ENCODE measurements at regions not wholly inside any gene's neighbourhood (a gene's known extent, or its start where the extent isn't known, plus 50 kb on each side); places are given as distances from the start of the nearest gene placed in this dataset.

DNA sequence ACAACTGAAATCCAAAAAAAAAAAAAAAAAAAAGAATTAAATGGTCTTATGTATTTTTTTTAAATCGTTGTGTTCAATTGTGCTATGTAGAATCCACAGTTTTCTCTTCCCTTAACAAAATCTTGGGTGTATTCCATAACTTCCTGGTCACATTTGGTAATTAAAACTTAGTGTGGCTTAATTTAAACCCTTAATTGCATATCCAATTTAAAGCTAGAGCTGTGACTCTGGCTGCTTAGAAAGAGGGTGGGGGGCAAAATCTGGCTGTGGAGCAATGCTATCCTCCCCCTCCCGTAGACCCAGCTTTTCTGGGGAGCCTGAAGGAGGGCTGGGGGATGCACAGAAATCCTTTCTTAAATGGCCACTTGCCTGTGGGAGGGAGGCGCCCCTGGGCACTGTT lies 695.1 kb downstream of the INHBA start:
- H4K20me1 ChIP-seq (ENCODE audit: insufficient read depth, low read length), result no peaks in the 10 kb centered on the region
- no peaks in the 10 kb centered on the region for H3K36me3 ChIP-seq (replicated peaks; ENCODE audit: low read depth, low read length)
- TF ChIP-seq, protein P1, sequence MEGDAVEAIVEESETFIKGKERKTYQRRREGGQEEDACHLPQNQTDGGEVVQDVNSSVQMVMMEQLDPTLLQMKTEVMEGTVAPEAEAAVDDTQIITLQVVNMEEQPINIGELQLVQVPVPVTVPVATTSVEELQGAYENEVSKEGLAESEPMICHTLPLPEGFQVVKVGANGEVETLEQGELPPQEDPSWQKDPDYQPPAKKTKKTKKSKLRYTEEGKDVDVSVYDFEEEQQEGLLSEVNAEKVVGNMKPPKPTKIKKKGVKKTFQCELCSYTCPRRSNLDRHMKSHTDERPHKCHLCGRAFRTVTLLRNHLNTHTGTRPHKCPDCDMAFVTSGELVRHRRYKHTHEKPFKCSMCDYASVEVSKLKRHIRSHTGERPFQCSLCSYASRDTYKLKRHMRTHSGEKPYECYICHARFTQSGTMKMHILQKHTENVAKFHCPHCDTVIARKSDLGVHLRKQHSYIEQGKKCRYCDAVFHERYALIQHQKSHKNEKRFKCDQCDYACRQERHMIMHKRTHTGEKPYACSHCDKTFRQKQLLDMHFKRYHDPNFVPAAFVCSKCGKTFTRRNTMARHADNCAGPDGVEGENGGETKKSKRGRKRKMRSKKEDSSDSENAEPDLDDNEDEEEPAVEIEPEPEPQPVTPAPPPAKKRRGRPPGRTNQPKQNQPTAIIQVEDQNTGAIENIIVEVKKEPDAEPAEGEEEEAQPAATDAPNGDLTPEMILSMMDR (IDR thresholded peaks at IDR 0.05; ENCODE audit: low read depth, low read length), result no peak
- TF ChIP-seq EZH2phosphoT487 (IDR thresholded peaks at IDR 0.05; ENCODE audit: low read depth), result no peak
- H3K4me3 ChIP-seq (ENCODE audit: low read length), result no peak overlapping the region
- H3K79me2 ChIP-seq (ENCODE audit: low read length), result no peaks in the 10 kb centered on the region
- no peak overlapping the region for H2AFZ ChIP-seq (ENCODE audit: low read depth, low read length)
- peaks cover 23% of the 10 kb centered on the region for H3K4me1 ChIP-seq (ENCODE audit: low read length)
- no peaks in the 10 kb centered on the region for H3K9me3 ChIP-seq (ENCODE audit: insufficient read depth, low read length)
- H3K27me3 ChIP-seq (ENCODE audit: low read depth, low read length), result no peaks in the 10 kb centered on the region
- H3K4me2 ChIP-seq (ENCODE audit: low read length), result no peak overlapping the region
- no peak overlapping the region for H3K9ac ChIP-seq (ENCODE audit: low read length)
- no peak overlapping the region for H3K27ac ChIP-seq (ENCODE audit: low read length)

DNA sequence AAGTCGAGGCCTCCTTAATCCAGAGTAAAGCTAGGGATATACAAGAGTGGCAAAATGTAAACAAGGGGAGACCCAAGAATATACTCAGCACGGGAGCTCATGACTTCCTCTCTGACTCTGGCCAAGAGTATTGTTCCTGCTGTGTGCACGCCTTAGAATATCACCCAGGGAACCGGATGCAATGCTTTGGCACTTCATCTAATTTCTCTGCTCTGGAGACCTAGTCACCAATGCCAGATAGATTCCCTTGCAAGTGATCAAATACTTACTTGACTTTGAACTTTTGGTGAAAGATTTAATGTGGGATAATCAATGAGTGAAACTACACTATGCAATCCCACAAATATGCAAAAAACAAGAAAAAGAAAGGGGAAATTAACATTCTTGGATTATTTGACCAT lies 695.5 kb downstream of the INHBA start:
- no peak overlapping the region for H3K9ac ChIP-seq (ENCODE audit: low read length)
- peaks cover 19% of the 10 kb centered on the region for H3K4me1 ChIP-seq (ENCODE audit: low read length)
- H3K4me2 ChIP-seq (ENCODE audit: low read length), result no peak overlapping the region
- no peaks in the 10 kb centered on the region for H4K20me1 ChIP-seq (ENCODE audit: insufficient read depth, low read length)
- no peak for TF ChIP-seq EZH2phosphoT487 (IDR thresholded peaks at IDR 0.05; ENCODE audit: low read depth)
- TF ChIP-seq, protein P1 (IDR thresholded peaks at IDR 0.05; ENCODE audit: low read depth, low read length), result no peak
- no peaks in the 10 kb centered on the region for H3K9me3 ChIP-seq (ENCODE audit: insufficient read depth, low read length)
- no peaks in the 10 kb centered on the region for H3K36me3 ChIP-seq (replicated peaks; ENCODE audit: low read depth, low read length)
- no peaks in the 10 kb centered on the region for H3K27me3 ChIP-seq (ENCODE audit: low read depth, low read length)
- H3K27ac ChIP-seq (ENCODE audit: low read length), result no peak overlapping the region
- no peaks in the 10 kb centered on the region for H3K79me2 ChIP-seq (ENCODE audit: low read length)
- no peak overlapping the region for H3K4me3 ChIP-seq (ENCODE audit: low read length)
- H2AFZ ChIP-seq (ENCODE audit: low read depth, low read length), result no peak overlapping the region

DNA sequence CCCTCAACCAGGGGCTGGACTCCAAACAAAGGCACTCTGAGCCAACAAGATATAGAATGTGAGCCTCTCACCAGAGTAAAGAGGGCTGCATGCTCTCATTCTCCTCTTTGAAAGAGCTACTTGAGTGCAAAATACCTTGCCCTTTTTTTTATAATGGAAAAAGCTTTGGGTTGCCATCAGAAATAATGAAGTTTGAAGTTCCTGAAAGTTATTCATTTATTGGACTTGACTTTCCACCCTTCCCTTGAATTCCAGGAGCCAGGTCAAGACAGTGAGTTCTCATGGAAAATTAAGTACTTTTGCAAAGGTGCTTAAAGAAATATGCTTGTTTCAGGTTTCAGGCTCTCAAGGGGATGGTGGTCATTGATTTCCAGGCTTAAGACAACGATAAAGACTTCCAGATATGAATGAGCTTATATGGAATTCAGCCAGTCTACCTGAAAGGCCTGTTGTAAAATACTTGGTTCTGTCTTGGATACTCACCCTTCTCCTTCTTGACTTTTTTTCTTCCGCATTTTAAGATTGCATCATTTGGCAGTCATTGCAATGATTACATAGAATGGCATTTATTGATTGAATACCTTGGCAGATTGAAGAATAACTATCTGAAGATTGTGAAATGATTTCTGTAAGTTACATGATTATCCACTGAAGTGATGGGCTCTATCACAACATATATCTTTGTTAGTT lies 696.4 kb downstream of the INHBA start:
- H3K4me2 ChIP-seq (ENCODE audit: low read length), result no peak overlapping the region
- no peaks in the 10 kb centered on the region for H3K27me3 ChIP-seq (ENCODE audit: low read depth, low read length)
- TF ChIP-seq, protein P1 (IDR thresholded peaks at IDR 0.05; ENCODE audit: low read depth, low read length), result no peak
- no peak for TF ChIP-seq EZH2phosphoT487 (IDR thresholded peaks at IDR 0.05; ENCODE audit: low read depth)
- no peaks in the 10 kb centered on the region for H3K36me3 ChIP-seq (replicated peaks; ENCODE audit: low read depth, low read length)
- no peaks in the 10 kb centered on the region for H3K79me2 ChIP-seq (ENCODE audit: low read length)
- H3K4me1 ChIP-seq (ENCODE audit: low read length), result peaks cover 10% of the 10 kb centered on the region
- H3K4me3 ChIP-seq (ENCODE audit: low read length), result no peak overlapping the region
- no peak overlapping the region for H2AFZ ChIP-seq (ENCODE audit: low read depth, low read length)
- H3K9me3 ChIP-seq (ENCODE audit: insufficient read depth, low read length), result no peaks in the 10 kb centered on the region
- no peak overlapping the region for H3K9ac ChIP-seq (ENCODE audit: low read length)
- no peak overlapping the region for H3K27ac ChIP-seq (ENCODE audit: low read length)
- no peaks in the 10 kb centered on the region for H4K20me1 ChIP-seq (ENCODE audit: insufficient read depth, low read length)

DNA sequence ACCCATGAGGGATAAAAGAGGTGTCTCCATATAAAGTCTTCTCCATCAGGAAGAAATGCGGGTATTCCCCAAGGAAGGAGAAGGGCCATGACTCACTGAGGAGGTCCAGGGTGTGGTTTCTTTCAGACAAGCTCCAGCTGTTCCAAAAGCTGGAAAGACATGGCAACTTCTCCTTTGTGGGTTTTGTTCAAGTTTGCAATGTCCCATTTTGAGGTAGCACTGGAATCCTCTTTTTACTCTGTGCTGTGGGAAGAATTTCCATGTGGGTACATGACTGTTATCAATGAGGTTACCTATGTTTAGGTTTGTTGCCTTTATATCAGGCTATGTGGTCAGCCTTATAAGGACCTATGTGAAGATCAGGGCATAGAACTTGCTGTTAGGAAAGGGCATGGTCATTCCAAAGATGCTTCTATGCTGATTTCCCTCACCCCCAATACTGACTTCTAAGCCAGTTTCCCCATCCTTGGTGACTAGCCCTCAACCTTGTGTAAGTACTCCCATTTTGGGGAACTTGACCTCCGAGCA lies 697.5 kb downstream of the INHBA start:
- H3K27me3 ChIP-seq (ENCODE audit: low read depth, low read length), result no peaks in the 10 kb centered on the region
- no peak for TF ChIP-seq EZH2phosphoT487 (IDR thresholded peaks at IDR 0.05; ENCODE audit: low read depth)
- TF ChIP-seq, protein P1 (IDR thresholded peaks at IDR 0.05; ENCODE audit: low read depth, low read length), result no peak
- no peak overlapping the region for H3K4me3 ChIP-seq (ENCODE audit: low read length)
- H4K20me1 ChIP-seq (ENCODE audit: insufficient read depth, low read length), result no peaks in the 10 kb centered on the region
- no peak overlapping the region for H2AFZ ChIP-seq (ENCODE audit: low read depth, low read length)
- no peaks in the 10 kb centered on the region for H3K9me3 ChIP-seq (ENCODE audit: insufficient read depth, low read length)
- H3K9ac ChIP-seq (ENCODE audit: low read length), result no peak overlapping the region
- no peak overlapping the region for H3K4me2 ChIP-seq (ENCODE audit: low read length)
- H3K4me1 ChIP-seq (ENCODE audit: low read length), result no peaks in the 10 kb centered on the region
- H3K27ac ChIP-seq (ENCODE audit: low read length), result no peak overlapping the region
- H3K36me3 ChIP-seq (replicated peaks; ENCODE audit: low read depth, low read length), result no peaks in the 10 kb centered on the region
- H3K79me2 ChIP-seq (ENCODE audit: low read length), result no peaks in the 10 kb centered on the region

Measured in OCI-LY3 (cell line).